ENCODE measurements at regions not wholly inside any gene's neighbourhood (a gene's known extent, or its start where the extent isn't known, plus 50 kb on each side); places are given as distances from the start of the nearest gene placed in this dataset.

DNA sequence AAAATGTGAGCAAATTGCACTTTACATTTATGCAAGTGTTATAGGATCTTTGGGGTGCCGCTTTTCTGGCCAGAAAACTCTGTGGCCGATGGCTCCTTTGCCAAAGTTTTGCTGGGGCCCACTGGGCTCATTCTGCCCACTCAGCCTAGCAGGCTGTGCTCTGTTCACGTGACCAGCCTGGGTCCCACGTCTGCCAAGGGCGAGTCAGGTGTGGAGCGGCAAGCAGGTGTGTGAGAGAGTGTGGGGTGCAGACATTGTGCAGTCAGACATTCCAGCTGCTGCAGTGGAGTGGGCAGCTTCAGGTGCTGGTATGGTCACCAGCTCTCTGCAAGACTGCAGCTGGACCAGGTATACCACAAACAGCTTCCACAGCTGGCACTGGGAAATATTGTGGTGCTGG, 2305.7 kb downstream of the PCDH9 start:
- DNase-seq: no peak
- H3K14ac ChIP-seq (ENCODE audit: insufficient read depth, low read length): no peak overlapping the region; the same call in 1 of the 2 replicates
- no peak overlapping the region for H2BK120ac ChIP-seq (ENCODE audit: low read depth, low read length, poor library complexity, severe bottlenecking)
- no peaks in the 10 kb centered on the region for H3K9me3 Mint-ChIP-seq
- no peak overlapping the region for H3T11ph ChIP-seq (ENCODE audit: low read length)
- no peak overlapping the region for H3K23ac ChIP-seq (ENCODE audit: insufficient read length, low read depth, low read length)
- H3K4ac ChIP-seq (ENCODE audit: low read depth, low read length): no peak overlapping the region
- H3K79me2 ChIP-seq (ENCODE audit: insufficient read depth, low read length): no peaks in the 10 kb centered on the region
- H3K4me3 Mint-ChIP-seq: no peak overlapping the region
- H2AFZ ChIP-seq (ENCODE audit: low read length): no peak overlapping the region
- H3K27me3 Mint-ChIP-seq (ENCODE audit: low read depth): no peaks in the 10 kb centered on the region
- no peak overlapping the region for H3K9ac ChIP-seq (ENCODE audit: extremely low read depth, insufficient read length, low read length)
- no peak overlapping the region for H2AK5ac ChIP-seq (ENCODE audit: insufficient read length, low read length)
- H3K18ac ChIP-seq (ENCODE audit: insufficient read length, low read depth, low read length): no peak overlapping the region
- H4K91ac ChIP-seq (ENCODE audit: insufficient read length, low read depth, low read length): no peak overlapping the region
- H3K36me3 Mint-ChIP-seq (ENCODE audit: insufficient read depth in 1 of 3, low read depth in 3 of 3): no peaks in the 10 kb centered on the region
- no peaks in the 10 kb centered on the region for H3K9me3 ChIP-seq (ENCODE audit: control insufficient read depth, low read depth, low read length)
- no peaks in the 10 kb centered on the region for H4K20me1 ChIP-seq (ENCODE audit: control insufficient read depth, insufficient read depth, insufficient read length)
- no peak overlapping the region for H4K8ac ChIP-seq (replicated peaks; ENCODE audit: insufficient read length, low read depth, low read length)
- H3K4me2 ChIP-seq (ENCODE audit: insufficient read depth, insufficient read length, low read length): no peak overlapping the region
- H2BK5ac ChIP-seq (ENCODE audit: insufficient read length, low read length): no peak overlapping the region
- H4K5ac ChIP-seq (ENCODE audit: insufficient read length, low read depth, low read length): no peak overlapping the region
- no peak overlapping the region for H2BK20ac ChIP-seq (ENCODE audit: low read depth, low read length, poor library complexity, severe bottlenecking)
- no peaks in the 10 kb centered on the region for H3K4me1 ChIP-seq (ENCODE audit: insufficient read depth, low read length)
- TF ChIP-seq, protein P1, sequence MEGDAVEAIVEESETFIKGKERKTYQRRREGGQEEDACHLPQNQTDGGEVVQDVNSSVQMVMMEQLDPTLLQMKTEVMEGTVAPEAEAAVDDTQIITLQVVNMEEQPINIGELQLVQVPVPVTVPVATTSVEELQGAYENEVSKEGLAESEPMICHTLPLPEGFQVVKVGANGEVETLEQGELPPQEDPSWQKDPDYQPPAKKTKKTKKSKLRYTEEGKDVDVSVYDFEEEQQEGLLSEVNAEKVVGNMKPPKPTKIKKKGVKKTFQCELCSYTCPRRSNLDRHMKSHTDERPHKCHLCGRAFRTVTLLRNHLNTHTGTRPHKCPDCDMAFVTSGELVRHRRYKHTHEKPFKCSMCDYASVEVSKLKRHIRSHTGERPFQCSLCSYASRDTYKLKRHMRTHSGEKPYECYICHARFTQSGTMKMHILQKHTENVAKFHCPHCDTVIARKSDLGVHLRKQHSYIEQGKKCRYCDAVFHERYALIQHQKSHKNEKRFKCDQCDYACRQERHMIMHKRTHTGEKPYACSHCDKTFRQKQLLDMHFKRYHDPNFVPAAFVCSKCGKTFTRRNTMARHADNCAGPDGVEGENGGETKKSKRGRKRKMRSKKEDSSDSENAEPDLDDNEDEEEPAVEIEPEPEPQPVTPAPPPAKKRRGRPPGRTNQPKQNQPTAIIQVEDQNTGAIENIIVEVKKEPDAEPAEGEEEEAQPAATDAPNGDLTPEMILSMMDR (conservative IDR thresholded peaks at IDR 0.05): no peak
- no peaks in the 10 kb centered on the region for H3K4me1 Mint-ChIP-seq
- no peaks in the 10 kb centered on the region for H3K27me3 ChIP-seq (ENCODE audit: insufficient read depth, low read length)
- no peak overlapping the region for H3K27ac ChIP-seq (ENCODE audit: insufficient read length, low read depth, low read length)
- H2BK12ac ChIP-seq (ENCODE audit: insufficient read length, low read depth, low read length): no peak overlapping the region
- no CpG with 5 or more reads among the region's 6 CpGs for WGBS (ENCODE audit: extremely low coverage, insufficient read length, low lambda C conversion rate)
- H3K27ac Mint-ChIP-seq: no peak overlapping the region; a peak in 1 of 7 replicates
- no peak overlapping the region for H2BK15ac ChIP-seq (ENCODE audit: low read depth, low read length)
- H3K79me1 ChIP-seq (ENCODE audit: insufficient read depth, low read depth, low read length, poor library complexity, severe bottlenecking): no peaks in the 10 kb centered on the region
- H3K56ac ChIP-seq (ENCODE audit: insufficient read length, low read depth, low read length): no peak overlapping the region
- H3K23me2 ChIP-seq (ENCODE audit: insufficient read length, low read depth, low read length, poor library complexity, severe bottlenecking): no peaks in the 10 kb centered on the region
